NCI-H345 (cell line): ENCODE measurements at regions not wholly inside any gene's neighbourhood (a gene's known extent, or its start where the extent isn't known, plus 50 kb on each side); places are given as distances from the start of the nearest gene placed in this dataset.

ENCODE experiments used
- DNase-seq: peaks from one replicate; lab custom pipeline; 2025; lab: John Stamatoyannopoulos, UW

DNA sequence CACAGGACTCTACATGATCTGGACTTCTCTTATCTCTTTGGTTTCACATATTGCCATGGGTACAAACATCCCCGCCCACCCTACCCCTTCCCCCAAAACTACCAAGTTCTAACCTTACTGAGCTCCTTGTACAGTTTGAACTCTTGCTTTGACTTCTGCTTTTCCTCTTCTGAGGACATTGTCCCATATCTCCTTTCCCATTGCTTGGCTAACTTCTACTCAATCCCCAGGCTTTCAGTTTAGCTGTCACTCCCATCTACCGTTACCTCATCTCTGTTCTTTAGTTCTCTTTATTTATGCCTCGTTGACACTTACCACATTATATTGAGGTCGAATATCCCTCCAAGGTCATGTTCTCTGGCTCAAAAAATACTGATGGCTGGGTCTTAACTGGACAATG is 393.5 kb upstream of the CADM1 start:
- no peak for DNase-seq

DNA sequence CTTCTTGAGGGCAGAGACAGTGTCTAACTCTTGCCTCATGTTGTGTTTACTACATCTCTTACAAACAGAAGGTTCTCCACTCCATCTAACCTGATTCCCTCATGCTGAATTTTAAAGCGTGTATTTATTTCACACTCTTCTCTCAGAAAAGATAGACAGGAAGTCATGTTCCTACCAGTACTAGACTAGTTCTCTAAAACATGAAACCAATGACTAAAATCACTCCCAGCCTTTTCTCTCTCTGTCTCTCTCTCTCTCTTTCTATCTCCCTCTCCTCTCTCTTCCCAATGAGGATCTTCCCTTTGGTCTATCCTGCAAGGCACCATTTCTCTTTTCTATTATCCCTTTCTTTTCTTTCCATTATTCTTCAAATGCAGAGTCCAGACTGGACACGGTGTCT is 391.9 kb upstream of the CADM1 start:
- DNase-seq: no peak

DNA sequence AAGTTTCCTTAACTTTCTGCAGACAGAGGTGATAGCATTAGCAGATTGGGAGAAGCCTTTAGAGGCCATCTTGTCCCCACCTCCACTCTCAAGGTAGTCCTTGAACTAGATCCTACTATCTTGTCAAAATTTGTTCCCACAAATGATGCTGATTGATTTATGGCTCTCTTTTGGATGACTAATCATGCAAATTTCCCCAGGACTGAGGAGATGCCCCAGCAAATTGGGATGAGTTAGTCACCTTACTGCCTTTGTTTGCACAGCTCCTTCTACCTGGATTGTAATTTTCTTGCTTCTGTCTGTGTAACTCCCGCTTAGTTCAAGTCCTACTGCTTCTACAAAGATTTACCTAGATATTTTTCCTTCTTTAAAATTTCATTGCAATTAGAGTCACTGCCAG is 391.4 kb upstream of the CADM1 start:
- DNase-seq: no peak

DNA sequence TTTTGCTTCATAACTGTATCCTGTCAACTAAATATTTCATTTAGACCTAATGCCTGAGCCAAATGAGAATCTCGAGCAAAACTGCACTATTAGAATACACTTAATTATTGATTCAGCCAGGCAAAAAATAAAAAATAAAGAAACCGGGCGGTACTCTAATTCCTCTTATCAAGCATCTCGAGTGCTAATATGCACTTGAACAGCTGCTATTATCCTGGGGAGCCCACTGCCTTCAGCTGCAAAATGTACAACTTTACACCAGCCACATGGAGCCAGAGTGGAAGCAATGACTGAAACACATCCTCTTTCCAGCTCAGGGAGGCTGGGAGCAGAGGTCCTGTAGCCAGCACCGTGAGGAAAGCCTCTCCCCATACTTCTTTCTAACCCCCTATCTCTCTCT is 390.0 kb upstream of the CADM1 start:
- DNase-seq: no peak

DNA sequence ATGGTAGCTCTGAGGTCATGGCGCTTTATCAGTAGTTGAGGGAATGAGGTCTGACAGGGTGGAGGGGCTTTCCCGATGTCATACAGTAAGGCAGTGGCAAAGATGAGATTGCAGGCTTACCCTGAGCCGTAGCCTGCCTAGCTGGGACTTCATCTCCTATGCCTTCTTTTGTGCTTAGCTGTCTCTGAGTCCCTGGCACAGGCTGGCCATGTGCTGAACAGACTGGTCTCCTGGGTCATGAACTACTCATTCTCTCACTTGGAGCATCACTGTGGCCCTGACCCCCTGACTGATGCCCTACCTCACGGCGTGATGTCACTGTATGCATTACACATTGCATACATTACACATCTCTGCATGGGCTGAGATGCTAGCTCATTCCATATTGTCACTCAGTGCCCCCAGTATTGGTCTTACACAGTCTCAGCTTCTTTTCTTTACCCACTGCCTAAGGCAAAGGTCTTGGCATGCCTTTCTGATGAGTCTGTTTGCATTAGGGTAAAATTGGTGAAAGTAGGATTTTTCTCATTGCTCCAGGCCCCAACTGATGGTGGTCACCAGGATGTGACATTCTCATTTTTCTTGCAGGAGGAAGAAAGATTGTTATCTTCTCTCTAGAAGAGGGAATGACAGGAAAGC is 389.4 kb upstream of the CADM1 start:
- DNase-seq: no peak

DNA sequence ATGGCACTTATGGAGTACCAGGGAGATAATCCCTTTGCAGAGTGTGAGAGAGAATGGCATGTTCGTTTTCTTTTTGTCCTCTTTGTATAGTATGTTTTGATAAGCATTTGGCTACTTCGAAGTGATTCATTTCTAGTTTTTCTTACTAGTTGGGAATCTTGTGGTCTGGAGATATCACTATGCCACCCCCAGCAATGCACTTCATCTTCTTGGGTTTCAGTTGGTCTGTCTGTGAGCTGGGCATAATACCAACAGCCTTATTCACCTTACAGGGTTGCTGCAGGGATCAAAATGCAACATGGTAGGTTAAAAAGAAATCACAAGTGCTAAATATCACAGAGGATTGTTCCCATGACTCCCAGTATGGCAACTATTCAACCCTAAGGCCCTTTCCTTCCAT is 387.8 kb upstream of the CADM1 start:
- no peak for DNase-seq

DNA sequence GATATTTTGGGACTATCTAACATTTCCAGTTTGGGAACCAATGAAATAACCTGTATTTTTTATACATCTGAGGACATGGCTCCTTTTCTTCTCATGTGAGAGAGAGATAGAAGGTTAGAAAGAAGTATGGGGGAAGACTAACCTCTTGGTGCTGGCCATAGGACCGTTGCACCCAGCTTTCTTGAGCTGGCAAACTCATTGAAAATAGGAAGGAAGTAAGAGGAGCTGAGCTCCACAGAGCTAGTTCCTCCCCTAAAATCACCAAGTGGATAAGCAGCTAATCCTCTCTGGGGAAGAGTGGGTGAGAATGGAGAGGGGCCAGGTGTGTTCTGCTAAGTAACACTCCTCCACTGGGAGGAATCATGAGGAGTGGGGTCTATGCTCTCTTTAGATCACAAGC is 387.4 kb upstream of the CADM1 start:
- no peak for DNase-seq

DNA sequence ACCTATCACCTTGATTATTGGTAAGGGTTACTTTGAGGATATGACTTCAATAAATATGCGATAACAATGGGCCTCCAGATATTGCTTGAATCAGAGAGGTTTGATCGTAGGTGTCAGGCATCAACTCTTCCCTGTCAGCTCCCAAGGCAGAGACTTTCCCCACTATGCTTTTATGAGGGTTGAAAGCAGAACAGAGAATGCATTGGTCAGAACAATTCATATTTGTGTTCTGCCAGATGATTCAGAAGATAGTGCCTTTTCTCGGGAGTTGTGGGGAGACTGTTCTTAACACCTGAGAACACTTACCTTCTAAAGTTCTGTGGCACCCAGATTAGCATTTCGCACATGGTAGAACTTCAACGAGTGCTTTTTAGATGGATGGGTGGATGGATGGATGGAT is 386.3 kb upstream of the CADM1 start:
- no peak for DNase-seq

DNA sequence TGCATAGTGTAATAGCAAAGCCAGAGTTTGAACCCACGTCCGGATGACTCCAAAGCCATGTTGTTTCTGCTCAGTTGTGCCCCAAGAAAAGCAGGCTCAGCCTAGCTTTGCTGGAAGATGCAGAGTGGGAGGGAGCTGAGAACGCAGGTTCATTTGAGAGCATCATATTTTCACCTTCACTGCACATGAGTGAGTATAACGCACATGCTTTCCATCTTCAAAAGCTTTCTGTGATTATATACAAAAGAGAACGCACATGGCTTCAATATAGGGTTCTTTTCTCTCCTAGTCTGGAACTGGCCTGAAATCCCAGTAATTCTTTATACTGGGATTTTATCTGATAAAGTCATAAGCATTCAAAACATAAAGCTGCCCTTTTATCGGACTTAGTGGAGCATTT is 385.5 kb upstream of the CADM1 start:
- DNase-seq: no peak

DNA sequence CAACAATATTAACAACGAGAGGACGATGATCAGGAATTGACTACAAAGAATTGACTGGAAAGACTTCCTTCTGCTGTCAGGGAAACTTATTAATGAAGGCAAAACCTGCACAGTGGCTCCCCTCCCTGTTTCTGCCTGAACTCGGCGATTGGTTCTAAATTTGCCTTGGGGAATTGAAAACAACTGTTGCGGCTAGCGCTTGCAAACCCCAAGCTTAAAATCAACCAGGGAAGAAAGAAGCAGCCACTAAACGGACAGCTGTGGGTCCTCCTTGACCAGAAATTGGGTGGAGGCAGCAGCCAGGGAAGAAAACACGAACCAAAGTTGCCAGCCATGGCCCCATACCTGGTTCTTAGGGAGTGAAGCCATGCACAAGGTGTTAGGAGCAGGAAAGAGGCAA is 383.5 kb upstream of the CADM1 start:
- DNase-seq: no peak

DNA sequence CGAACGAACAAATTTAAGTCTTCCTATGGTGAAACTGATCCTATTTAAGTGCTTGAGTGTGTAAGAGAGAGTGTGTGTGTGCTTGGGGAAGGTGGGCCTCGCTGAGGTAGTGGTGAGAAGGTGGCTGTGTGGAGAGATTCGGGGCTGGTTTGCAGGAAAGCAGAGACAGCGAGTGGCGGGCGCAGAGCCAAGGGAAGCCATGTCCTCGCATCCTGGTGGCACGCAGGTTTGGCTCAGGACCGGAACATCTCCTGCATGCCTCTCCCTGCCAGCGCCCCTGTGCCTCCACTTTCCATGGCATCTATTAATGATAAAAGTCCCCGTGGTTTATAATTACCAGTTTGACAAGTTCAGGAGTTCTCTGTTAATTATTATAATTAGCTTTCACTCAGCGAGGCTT is 383.1 kb upstream of the CADM1 start:
- DNase-seq: no peak

DNA sequence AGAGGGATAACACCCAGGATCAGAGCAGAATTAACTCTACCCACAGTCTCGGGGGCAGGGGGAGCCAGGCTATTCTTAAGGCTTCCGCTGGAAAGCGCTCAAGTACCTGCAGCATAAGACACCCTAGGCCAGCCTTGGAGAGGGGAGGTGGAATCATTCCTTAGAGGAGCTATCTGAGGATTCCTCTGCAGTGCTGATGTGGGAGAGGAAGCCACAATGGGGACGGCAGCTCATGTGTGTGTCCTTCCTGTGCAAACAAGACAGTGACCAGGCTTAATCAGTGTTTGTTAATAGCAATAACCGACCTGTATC is 382.2 kb upstream of the CADM1 start:
- no peak for DNase-seq

DNA sequence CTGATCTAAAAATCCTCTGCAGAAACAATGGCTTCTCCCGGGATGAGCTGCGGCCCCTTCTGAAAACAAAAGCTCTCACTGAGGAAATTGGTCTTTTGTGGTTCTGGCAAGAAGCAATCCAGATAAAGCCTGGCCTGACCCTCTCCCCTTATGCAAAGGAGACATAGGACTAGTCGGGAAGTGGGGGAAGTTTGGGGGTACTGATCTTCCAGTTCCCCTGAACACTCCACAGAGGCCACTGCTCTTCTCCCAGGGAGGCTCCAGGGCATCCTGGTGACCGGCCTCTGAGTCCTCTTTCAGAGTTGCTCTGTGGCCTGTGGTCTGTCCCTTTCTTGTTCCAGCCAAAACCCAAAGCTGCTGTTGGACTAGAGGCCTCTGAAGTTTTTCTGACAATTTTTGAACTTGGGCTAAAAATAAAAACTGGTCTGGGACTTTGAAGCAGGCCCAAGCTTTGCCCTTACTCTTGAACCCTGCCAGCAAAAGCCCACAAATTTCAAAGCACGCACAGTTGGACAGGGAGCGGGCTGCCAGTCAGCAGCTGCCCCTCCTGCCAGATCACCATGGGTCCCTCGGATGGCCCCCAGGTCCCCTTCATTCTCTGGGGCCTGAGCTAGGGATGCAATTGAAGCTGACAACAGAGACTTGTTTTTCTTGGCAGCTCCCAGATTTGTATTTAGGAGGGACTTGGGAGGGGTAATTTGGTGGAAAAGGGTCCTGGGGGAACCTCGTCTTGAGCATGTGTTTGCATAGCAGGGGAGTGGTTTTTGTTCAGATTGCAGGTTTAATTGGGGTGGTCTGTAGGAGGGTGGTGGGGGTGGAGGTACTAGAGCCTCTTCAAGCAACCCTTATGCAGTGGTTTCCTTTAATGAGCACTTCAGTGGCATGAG is 381.6 kb upstream of the CADM1 start:
- DNase-seq: no peak

DNA sequence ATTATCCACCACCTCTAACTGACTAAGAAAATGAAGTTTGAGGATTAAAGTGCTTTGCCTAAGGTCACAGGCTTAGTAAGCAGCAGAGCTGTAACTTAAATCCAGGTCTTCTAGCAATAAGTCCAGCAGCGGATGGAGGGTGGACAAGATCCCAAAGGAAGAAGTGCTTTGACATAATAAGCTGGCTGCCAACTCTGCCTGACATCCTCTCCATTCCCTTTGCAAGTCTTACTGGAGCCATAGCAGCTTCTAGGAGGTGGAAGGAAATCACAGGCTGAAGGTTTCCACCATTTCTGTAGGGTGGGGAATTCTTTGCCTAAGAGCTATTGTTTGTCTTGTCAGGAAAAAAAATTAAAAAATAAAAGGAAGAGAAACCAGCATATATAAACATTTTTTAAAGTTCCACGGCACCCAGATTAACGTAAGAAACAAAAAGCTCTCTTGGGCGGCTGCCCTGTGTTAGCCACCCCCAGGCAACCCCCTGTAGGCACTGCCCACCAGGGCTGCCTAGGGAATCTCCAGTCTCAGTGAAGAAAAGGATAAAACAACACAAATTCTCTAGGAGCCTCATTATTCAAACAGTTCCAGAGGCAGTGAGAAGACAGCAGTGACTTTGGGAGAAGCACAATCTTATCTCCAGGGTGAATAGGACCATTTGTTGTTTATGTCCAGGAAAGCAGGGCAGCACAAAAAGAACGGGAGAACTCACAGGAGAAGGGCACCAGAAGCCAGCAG is 380.8 kb upstream of the CADM1 start:
- no peak for DNase-seq

DNA sequence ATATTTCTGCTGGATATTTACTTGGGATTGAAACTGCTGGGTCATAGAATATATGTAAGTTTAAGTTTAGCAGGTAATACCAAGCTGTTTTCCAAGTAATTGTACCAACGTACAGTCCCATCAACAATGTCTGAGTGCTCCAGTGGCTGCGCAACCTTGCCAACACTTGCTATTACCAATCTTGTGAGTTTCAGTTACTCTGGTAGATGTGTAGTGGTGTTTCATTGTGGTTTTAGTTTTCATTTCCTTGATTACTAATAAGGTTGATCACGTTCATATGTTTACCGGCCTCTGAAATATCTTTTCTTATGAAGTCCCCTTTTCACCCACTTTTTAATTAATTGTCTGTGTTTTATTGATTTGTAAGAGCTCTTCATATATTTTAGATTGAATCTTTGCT is 370.6 kb upstream of the CADM1 start:
- no peak for DNase-seq

DNA sequence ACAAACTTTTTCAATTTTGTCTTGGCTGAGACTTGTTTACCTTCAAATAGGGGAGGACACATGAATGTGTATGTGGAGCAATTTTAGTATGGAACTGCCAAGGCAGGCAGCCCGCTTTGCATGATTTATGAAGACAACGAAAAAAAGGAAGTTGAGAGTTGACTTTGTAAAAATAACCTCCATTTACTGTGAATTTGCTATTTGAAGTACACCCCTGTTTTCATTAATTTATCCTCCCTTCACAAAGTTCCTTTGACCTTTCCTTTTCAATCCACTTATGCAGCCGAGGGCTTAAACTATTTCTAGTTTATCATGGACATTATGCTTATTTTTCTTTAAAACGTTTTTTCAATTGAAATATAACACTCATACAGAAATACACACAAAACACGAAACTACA is 369.6 kb upstream of the CADM1 start:
- no peak for DNase-seq

DNA sequence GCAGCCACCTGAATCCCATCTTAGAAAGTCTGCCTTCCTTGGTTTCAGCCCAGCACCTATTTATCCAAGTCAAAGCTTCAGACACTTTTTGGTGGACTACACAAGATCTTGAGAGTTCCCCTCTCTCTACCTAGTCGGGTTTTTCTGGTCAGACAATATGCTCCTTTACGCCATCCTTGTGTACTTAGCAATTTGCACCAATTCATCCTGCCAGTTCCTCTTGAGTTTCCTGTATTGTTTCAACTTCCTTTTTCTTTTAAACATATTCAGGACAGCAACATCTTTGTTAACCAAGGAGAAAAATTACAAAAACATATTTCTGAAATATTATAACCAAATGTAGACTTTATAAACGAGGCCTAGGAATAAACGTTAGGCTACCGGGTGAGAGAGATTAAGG is 368.2 kb upstream of the CADM1 start:
- no peak for DNase-seq

DNA sequence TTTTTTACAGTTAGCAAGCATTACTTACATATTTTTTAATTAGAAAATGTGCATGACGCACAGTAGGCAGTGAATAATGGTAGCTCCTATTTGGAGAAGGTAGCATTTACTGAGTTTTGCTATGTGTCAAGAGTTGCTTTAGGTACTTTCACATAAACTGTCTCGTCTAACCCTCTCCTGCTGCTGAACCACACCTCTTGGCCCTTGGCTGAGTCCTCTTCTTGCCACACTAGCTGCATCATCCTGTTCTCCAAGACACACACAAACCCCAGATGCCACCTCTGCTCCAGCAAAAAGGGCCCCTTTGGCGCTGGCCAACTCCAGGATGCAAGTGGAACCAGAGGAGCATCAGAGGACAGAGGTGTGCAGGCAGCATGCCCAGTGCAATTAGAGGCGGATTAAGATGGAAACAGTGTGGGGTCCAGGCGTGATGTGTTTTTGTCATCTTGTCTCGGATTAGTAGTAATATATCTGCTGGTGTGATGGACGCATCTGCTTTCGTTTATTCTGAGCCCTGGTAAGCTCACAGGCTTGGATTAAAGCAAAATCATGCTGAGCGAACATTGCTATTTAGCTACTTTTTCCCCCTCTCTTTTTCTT is 367.0 kb upstream of the CADM1 start:
- no peak for DNase-seq

DNA sequence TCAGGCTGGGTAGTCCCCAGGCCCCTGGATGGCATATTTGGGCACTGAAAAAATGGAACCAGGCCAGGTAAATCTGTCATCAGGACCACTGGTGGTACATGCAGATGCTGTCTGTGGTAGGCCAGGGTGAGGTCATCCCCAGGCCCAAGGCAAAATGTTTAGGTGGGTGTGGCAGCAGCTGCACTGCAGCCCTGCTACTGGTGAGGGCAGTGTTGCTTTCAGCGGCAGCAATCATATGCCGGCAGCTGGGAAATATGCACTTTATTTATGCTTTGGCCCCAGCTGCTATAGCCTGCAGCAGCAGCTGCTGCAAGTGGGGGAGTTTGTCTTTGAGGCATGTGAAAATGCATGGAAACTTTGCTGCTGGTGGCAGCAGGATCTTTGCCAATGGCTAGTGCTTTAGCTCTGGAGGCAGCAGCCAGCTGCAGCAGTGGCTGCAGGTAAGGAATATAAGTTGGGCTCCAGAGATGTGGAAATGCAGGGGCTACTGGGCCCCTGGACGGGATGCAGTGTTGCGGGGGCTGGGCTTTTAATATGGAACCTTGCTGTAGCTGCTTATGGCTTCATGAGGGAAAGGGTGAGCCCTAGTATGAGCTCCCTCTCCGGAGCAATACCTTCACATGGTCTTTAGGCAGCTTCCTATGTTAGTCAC is 365.7 kb upstream of the CADM1 start:
- peak; percentile 23 for DNase-seq

DNA sequence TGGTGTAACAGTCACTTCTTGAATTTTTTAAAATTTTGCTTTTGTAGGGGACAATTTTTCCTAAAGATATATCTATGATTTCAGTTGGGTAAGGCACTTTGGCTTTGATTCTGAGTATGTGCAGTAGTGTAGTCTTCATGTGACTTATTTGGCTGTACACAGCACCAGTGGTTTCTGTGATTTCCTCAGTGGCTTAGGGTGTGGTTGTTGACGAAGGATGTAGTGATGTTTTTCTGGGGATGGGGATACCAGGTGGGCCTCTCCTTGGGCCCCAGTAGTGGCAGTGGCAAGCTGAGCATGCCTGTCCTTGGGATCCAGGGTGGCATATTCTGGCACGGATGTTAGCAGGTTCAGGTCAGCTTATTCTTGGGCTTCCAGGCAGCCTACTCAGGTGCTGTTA is 364.9 kb upstream of the CADM1 start:
- DNase-seq: no peak

DNA sequence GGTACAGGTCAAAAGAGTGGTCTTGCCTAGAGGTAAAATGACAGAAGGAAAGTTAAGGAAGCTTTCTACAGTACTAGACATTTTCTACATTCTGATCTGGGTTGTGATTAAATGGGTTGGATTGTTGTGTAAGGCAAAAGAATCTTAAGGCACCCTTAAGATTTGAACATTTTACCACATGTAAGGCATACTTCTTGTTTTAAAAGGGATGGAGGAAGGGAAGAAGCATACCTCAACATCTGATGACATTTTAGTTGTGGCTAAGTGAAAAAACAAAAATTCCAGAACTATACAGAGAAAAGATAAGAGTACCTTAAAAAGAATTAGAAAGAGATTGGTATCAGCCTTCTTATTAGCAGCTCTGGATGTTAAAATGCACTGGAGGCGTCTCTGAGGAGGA is 356.0 kb upstream of the CADM1 start:
- no peak for DNase-seq

DNA sequence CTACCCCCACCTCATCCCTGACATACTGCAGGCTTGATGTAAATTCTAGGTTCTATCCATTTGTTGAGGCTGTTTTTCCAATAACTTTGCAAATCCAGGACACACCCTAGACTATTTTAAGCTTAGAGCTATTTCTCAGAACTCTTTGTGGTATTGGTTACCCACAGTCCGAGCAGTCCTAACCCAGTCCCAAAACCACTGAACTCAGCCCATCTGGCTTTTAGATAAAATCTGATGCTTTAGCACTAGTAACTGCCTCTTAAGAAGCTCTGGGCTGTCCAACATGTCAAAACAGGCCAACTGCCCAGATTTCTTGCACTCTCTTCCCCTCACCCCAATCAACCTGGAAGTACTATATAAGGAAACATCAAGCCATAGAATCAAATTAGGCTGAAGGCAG is 344.4 kb upstream of the CADM1 start:
- DNase-seq: no peak
